ENCODE measurements at regions not wholly inside any gene's neighbourhood (a gene's known extent, or its start where the extent isn't known, plus 50 kb on each side); places are given as distances from the start of the nearest gene placed in this dataset.

GRCh38 chr1:228997721-228998144 is 262.5 kb downstream of the RHOU start (continued):
- TF ChIP-seq ZNF281 (CRISPR knock-in tag; IDR thresholded peaks at IDR 0.05; ENCODE audit: borderline replicate concordance): no peak
- no peak for TF ChIP-seq LBX2 (CRISPR knock-in tag; IDR thresholded peaks at IDR 0.05; ENCODE audit: borderline replicate concordance)
- TF ChIP-seq DPF2 (CRISPR knock-in tag; IDR thresholded peaks at IDR 0.05; ENCODE audit: borderline replicate concordance, low read depth): no peak
- TF ChIP-seq NFE2L2 (IDR thresholded peaks at IDR 0.05; ENCODE audit: low read length): no peak
- no peak for TF ChIP-seq ZNF775 (CRISPR knock-in tag; IDR thresholded peaks at IDR 0.05; ENCODE audit: borderline replicate concordance)
- peak; percentile 39; the same call in 1 of the 2 replicates for TF ChIP-seq FOXO1 (CRISPR knock-in tag; IDR thresholded peaks at IDR 0.05)
- TF ChIP-seq NONO (IDR thresholded peaks at IDR 0.05): no peak
- 0 out of 2 replicates have a peak, but pooled peaks have one; percentile 29 for TF ChIP-seq NONO (CRISPR knock-in tag; conservative IDR thresholded peaks at IDR 0.05)
- no peak for TF ChIP-seq PHF20 (CRISPR knock-in tag; IDR thresholded peaks at IDR 0.05)
- no peak for TF ChIP-seq ETV6 (CRISPR knock-in tag; conservative IDR thresholded peaks at IDR 0.05)
- peak; percentile 24; the same call in 1 of the 2 replicates for TF ChIP-seq REPIN1 (CRISPR knock-in tag; IDR thresholded peaks at IDR 0.05; ENCODE audit: borderline replicate concordance, low read depth)
- no peak for TF ChIP-seq CENPX (CRISPR knock-in tag; IDR thresholded peaks at IDR 0.05)
- no peak for TF ChIP-seq DNMT1 (CRISPR knock-in tag; IDR thresholded peaks at IDR 0.05)
- no peak for TF ChIP-seq ZNF891 (CRISPR knock-in tag; IDR thresholded peaks at IDR 0.05)
- no peak for TF ChIP-seq HMGXB4 (CRISPR knock-in tag; IDR thresholded peaks at IDR 0.05; ENCODE audit: borderline replicate concordance in 1 of 2, low read depth in 1 of 2)
- no peak for TF ChIP-seq NFYC (CRISPR knock-in tag; IDR thresholded peaks at IDR 0.05)
- no peak for TF ChIP-seq CENPBD1 (CRISPR knock-in tag; IDR thresholded peaks at IDR 0.05; ENCODE audit: borderline replicate concordance, low read depth)
- 0 out of 2 replicates have a peak, but pooled peaks have one; percentile 18 for TF ChIP-seq ZSCAN29 (CRISPR knock-in tag; conservative IDR thresholded peaks at IDR 0.05)
- TF ChIP-seq ZNF354B (CRISPR knock-in tag; IDR thresholded peaks at IDR 0.05): no peak
- TF ChIP-seq MTF1 (CRISPR knock-in tag; IDR thresholded peaks at IDR 0.05): no peak
- TF ChIP-seq ZBTB10 (CRISPR knock-in tag; IDR thresholded peaks at IDR 0.05; ENCODE audit: borderline replicate concordance): no peak
- TF ChIP-seq CCDC6 (CRISPR knock-in tag; IDR thresholded peaks at IDR 0.05): no peak
- no peak; the same call in 1 of the 2 replicates for TF ChIP-seq ZNF232 (CRISPR knock-in tag; IDR thresholded peaks at IDR 0.05; ENCODE audit: borderline replicate concordance)
- no peak for TF ChIP-seq ZNF776 (CRISPR knock-in tag; IDR thresholded peaks at IDR 0.05)

All from HepG2 (cell line).